ENCODE measurements at regions not wholly inside any gene's neighbourhood (a gene's known extent, or its start where the extent isn't known, plus 50 kb on each side); places are given as distances from the start of the nearest gene placed in this dataset.

GRCh38 chr10:58027426-58027825, 240.3 kb downstream of the IPMK start:
- no peak overlapping the region for H3K9ac ChIP-seq (ENCODE audit: low read length)
- POLR2A ChIA-PET = no interaction called here
- H3K79me2 ChIP-seq (ENCODE audit: control insufficient read depth, insufficient read depth, low read length) = no peaks in the 10 kb centered on the region
- CTCF ChIA-PET = no interaction called here
- intact Hi-C loops (cut with micrococcal nuclease) = no loop called here
- no peak overlapping the region for H3K4me3 ChIP-seq (ENCODE audit: control extremely low read depth in 1 of 5, extremely low read depth in 1 of 5, insufficient read depth in 1 of 5, low read depth in 2 of 5, low read length in 4 of 5)
- Mint-ChIP-seq H3K27me3 (no peaks in the 10 kb centered on the region), H3K27ac (no peak overlapping the region), H3K4me1 (no peaks in the 10 kb centered on the region), H3K4me3 (no peak overlapping the region), H3K9me3 (ENCODE audit: insufficient read depth) (peaks cover 2% of the 10 kb centered on the region)
- 80% methylated on average over 1 of the region's 1 CpG for WGBS (ENCODE audit: insufficient coverage)
- H3K27ac ChIP-seq (ENCODE audit: low read length in 2 of 2) = no peak overlapping the region
- H3K4me2 ChIP-seq (replicated peaks; ENCODE audit: low read depth, low read length, poor library complexity, severe bottlenecking) = no peak overlapping the region
- H3K27me3 ChIP-seq (replicated peaks in 1 of 4; ENCODE audit: control extremely low read depth in 1 of 4, control insufficient read depth in 3 of 4, insufficient read depth in 4 of 4, low read length in 3 of 4) = no peaks in the 10 kb centered on the region
- TF ChIP-seq, protein P1, sequence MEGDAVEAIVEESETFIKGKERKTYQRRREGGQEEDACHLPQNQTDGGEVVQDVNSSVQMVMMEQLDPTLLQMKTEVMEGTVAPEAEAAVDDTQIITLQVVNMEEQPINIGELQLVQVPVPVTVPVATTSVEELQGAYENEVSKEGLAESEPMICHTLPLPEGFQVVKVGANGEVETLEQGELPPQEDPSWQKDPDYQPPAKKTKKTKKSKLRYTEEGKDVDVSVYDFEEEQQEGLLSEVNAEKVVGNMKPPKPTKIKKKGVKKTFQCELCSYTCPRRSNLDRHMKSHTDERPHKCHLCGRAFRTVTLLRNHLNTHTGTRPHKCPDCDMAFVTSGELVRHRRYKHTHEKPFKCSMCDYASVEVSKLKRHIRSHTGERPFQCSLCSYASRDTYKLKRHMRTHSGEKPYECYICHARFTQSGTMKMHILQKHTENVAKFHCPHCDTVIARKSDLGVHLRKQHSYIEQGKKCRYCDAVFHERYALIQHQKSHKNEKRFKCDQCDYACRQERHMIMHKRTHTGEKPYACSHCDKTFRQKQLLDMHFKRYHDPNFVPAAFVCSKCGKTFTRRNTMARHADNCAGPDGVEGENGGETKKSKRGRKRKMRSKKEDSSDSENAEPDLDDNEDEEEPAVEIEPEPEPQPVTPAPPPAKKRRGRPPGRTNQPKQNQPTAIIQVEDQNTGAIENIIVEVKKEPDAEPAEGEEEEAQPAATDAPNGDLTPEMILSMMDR (IDR thresholded peaks at IDR 0.05) = no peak
- TF ChIP-seq EZH2 (IDR thresholded peaks at IDR 0.05; ENCODE audit: borderline replicate concordance, insufficient read depth, low read depth, low read length, poor library complexity, severe bottlenecking) = no peak
- DNase-seq (no peak), ATAC-seq (ENCODE audit: low read depth) (no peak)
- H3K9me3 ChIP-seq (ENCODE audit: control extremely low read depth in 1 of 3, control insufficient read depth in 2 of 3, insufficient read depth in 1 of 3, low read length in 2 of 3) = peaks cover 0 to 10% (median 0%) of the 10 kb centered on the region in 3 donors
- no peaks in the 10 kb centered on the region for H3K36me3 ChIP-seq (replicated peaks in 1 of 2; ENCODE audit: control extremely low read depth in 1 of 2, control insufficient read depth in 1 of 2, extremely low read depth in 1 of 2, insufficient read depth in 2 of 2, low read length in 1 of 2)
- no peaks in the 10 kb centered on the region for H3K4me1 ChIP-seq (ENCODE audit: control insufficient read depth in 2 of 2, insufficient read depth in 2 of 2, low read length in 2 of 2)
- no peaks in the 10 kb centered on the region for H4K20me1 ChIP-seq (ENCODE audit: control insufficient read depth, insufficient read depth, low read length, poor library complexity, severe bottlenecking)
- H2AFZ ChIP-seq (ENCODE audit: insufficient read depth, low read depth, low read length, poor library complexity, severe bottlenecking) = no peak overlapping the region

- intact Hi-C loops (cut with micrococcal nuclease) = no loop called here
- no peak overlapping the region for H3K4me2 ChIP-seq (replicated peaks; ENCODE audit: low read depth, low read length, poor library complexity, severe bottlenecking)
- no peak overlapping the region for H3K27ac Mint-ChIP-seq
- WGBS (ENCODE audit: insufficient coverage) = no CpG with 5 or more reads among the region's 3 CpGs
- no peak for DNase-seq
- ATAC-seq (ENCODE audit: low read depth) = no peak
- H3K27ac ChIP-seq (ENCODE audit: low read length in 2 of 2) = no peak overlapping the region
- no peaks in the 10 kb centered on the region for H3K36me3 ChIP-seq (replicated peaks in 1 of 2; ENCODE audit: control extremely low read depth in 1 of 2, control insufficient read depth in 1 of 2, extremely low read depth in 1 of 2, insufficient read depth in 2 of 2, low read length in 1 of 2)
- H3K79me2 ChIP-seq (ENCODE audit: control insufficient read depth, insufficient read depth, low read length) = no peaks in the 10 kb centered on the region
- no peak overlapping the region for H2AFZ ChIP-seq (ENCODE audit: insufficient read depth, low read depth, low read length, poor library complexity, severe bottlenecking)
- H3K9ac ChIP-seq (ENCODE audit: low read length) = no peak overlapping the region
- H3K9me3 ChIP-seq (ENCODE audit: control extremely low read depth in 1 of 3, control insufficient read depth in 2 of 3, insufficient read depth in 1 of 3, low read length in 2 of 3) = peaks cover 0 to 10% (median 0%) of the 10 kb centered on the region in 3 donors
- CTCF ChIA-PET = no interaction called here
- H3K9me3 Mint-ChIP-seq (ENCODE audit: insufficient read depth) = peaks cover 2% of the 10 kb centered on the region
- no peak overlapping the region for H3K4me3 ChIP-seq (ENCODE audit: control extremely low read depth in 1 of 5, extremely low read depth in 1 of 5, insufficient read depth in 1 of 5, low read depth in 2 of 5, low read length in 4 of 5)
- no peaks in the 10 kb centered on the region for H3K27me3 ChIP-seq (replicated peaks in 1 of 4; ENCODE audit: control extremely low read depth in 1 of 4, control insufficient read depth in 3 of 4, insufficient read depth in 4 of 4, low read length in 3 of 4)
- POLR2A ChIA-PET = no interaction called here
- H3K27me3 Mint-ChIP-seq = no peaks in the 10 kb centered on the region
- no peaks in the 10 kb centered on the region for H4K20me1 ChIP-seq (ENCODE audit: control insufficient read depth, insufficient read depth, low read length, poor library complexity, severe bottlenecking)
- no peaks in the 10 kb centered on the region for H3K4me1 ChIP-seq (ENCODE audit: control insufficient read depth in 2 of 2, insufficient read depth in 2 of 2, low read length in 2 of 2)
- no peak overlapping the region for H3K4me3 Mint-ChIP-seq
- TF ChIP-seq, protein P1 (IDR thresholded peaks at IDR 0.05) = no peak
- TF ChIP-seq EZH2 (IDR thresholded peaks at IDR 0.05; ENCODE audit: borderline replicate concordance, insufficient read depth, low read depth, low read length, poor library complexity, severe bottlenecking) = no peak
- no peaks in the 10 kb centered on the region for H3K4me1 Mint-ChIP-seq
These were observed 241.7 kb downstream of the IPMK start for GRCh38 chr10:58026036-58026435.
